COR-L47 (cell line): ENCODE measurements at regions not wholly inside any gene's neighbourhood (a gene's known extent, or its start where the extent isn't known, plus 50 kb on each side); places are given as distances from the start of the nearest gene placed in this dataset.
A peak's percentile ranks its signal among the peaks of the same experiment; 100 is the strongest.

Source experiments
- DNase-seq: peaks from one replicate; lab custom pipeline; 2025; lab: John Stamatoyannopoulos, UW

GRCh38 chr2:45255563-45255962 lies 246.3 kb upstream of the SIX2 start:
- DNase-seq: no peak

GRCh38 chr2:45254025-45254424 lies 244.8 kb upstream of the SIX2 start:
- no peak for DNase-seq

GRCh38 chr2:45253151-45253550 lies 243.9 kb upstream of the SIX2 start:
- DNase-seq: no peak

- DNase-seq: no peak
Measured at GRCh38 chr2:45250176-45250575, 240.9 kb upstream of the SIX2 start.

GRCh38 chr2:45248214-45248613 lies 239.0 kb upstream of the SIX2 start:
- DNase-seq: no peak

- DNase-seq: no peak
Measured at GRCh38 chr2:45244928-45245327, 235.7 kb upstream of the SIX2 start.

- DNase-seq: no peak
Measured at GRCh38 chr2:45242161-45242741, 233.0 kb upstream of the SIX2 start.

GRCh38 chr2:45241061-45241561 lies 231.9 kb upstream of the SIX2 start:
- no peak for DNase-seq

GRCh38 chr2:45237850-45238542 lies 228.7 kb upstream of the SIX2 start:
- DNase-seq: no peak

GRCh38 chr2:45237128-45237527 lies 227.9 kb upstream of the SIX2 start:
- DNase-seq: no peak

GRCh38 chr2:45236268-45236667 lies 227.0 kb upstream of the SIX2 start:
- no peak for DNase-seq

GRCh38 chr2:45233301-45233700 lies 224.0 kb upstream of the SIX2 start:
- no peak for DNase-seq

GRCh38 chr2:45232818-45233217 lies 223.6 kb upstream of the SIX2 start:
- DNase-seq: no peak

- DNase-seq: no peak
Measured at GRCh38 chr2:45229411-45229810, 220.2 kb upstream of the SIX2 start.

GRCh38 chr2:45227347-45227746 lies 218.1 kb upstream of the SIX2 start:
- no peak for DNase-seq

- DNase-seq: no peak
Measured at GRCh38 chr2:45224993-45225380, 215.7 kb upstream of the SIX2 start.

GRCh38 chr2:45224321-45224992 lies 215.2 kb upstream of the SIX2 start:
- no peak for DNase-seq

GRCh38 chr2:45223531-45223930 lies 214.3 kb upstream of the SIX2 start:
- no peak for DNase-seq

- DNase-seq: peak; percentile 64
Measured at GRCh38 chr2:45220227-45220626, 211.0 kb upstream of the SIX2 start.

- peak; percentile 51 for DNase-seq
Measured at GRCh38 chr2:45218931-45219339, 209.7 kb upstream of the SIX2 start.

- DNase-seq: no peak
Measured at GRCh38 chr2:45218297-45218696, 209.0 kb upstream of the SIX2 start.

GRCh38 chr2:45216118-45216517 lies 206.9 kb upstream of the SIX2 start:
- DNase-seq: no peak

- no peak for DNase-seq
Measured at GRCh38 chr2:45214550-45214949, 205.3 kb upstream of the SIX2 start.
